ENCODE measurements at regions not wholly inside any gene's neighbourhood (a gene's known extent, or its start where the extent isn't known, plus 50 kb on each side); places are given as distances from the start of the nearest gene placed in this dataset.

DNA sequence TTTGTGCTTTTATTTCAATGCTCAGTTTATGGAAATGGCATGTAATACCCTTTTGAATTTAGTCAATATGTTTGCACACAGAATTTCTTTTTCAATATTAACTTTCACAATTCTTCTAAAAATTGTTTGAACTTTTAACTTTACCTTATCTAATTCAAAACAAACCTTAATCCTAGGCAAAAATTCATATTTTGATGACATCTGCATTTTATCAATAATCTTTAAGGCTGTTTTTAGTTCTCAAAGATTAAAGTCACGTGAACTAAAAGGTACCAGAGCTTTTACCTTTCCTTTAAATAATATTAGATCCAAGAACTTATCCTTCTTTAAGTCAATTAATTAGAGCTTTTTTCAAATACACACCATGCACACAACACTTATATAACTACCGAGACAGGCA is 218.9 kb upstream of the NCAM2 start:
- no peak overlapping the region for H3K18ac ChIP-seq (ENCODE audit: low read length)
- no peak overlapping the region for H3K14ac ChIP-seq (ENCODE audit: low read length)
- no peak overlapping the region for H2BK5ac ChIP-seq (ENCODE audit: low read depth, low read length, poor library complexity)
- H3K23ac ChIP-seq (ENCODE audit: low read length) = no peak overlapping the region
- H3K4me1 ChIP-seq (ENCODE audit: control insufficient read depth in 1 of 2, insufficient read depth in 2 of 2, low read length in 2 of 2) = no peaks in the 10 kb centered on the region
- no peak overlapping the region for H3K9ac ChIP-seq (ENCODE audit: low read length)
- H3K79me1 ChIP-seq (ENCODE audit: low read length) = no peaks in the 10 kb centered on the region
- no peak overlapping the region for H2AK5ac ChIP-seq (ENCODE audit: low read length)
- H3K79me2 ChIP-seq (ENCODE audit: control insufficient read depth, insufficient read depth, low read length, poor library complexity) = no peaks in the 10 kb centered on the region
- DNase-seq = no peak
- WGBS (ENCODE audit: extremely low coverage, insufficient coverage, insufficient read length) = no CpG with 5 or more reads among the region's 2 CpGs
- no peak overlapping the region for H2BK12ac ChIP-seq (ENCODE audit: low read length)
- peaks cover 6% of the 10 kb centered on the region for H3K9me3 ChIP-seq (ENCODE audit: insufficient read depth, low read depth, low read length)
- peaks cover 0 to 2% of the 10 kb centered on the region in 2 experiments for H3K36me3 ChIP-seq (ENCODE audit: control insufficient read depth in 1 of 2, insufficient read depth in 2 of 2, low read length in 2 of 2)
- H3K4me3 ChIP-seq (ENCODE audit: low read depth, low read length) = no peak overlapping the region
- H2BK120ac ChIP-seq (ENCODE audit: insufficient read depth, low read length, poor library complexity) = no peak overlapping the region
- H3K27ac ChIP-seq (ENCODE audit: low read depth, low read length) = no peak overlapping the region
- H3K4ac ChIP-seq (ENCODE audit: low read depth, low read length) = no peak overlapping the region
- no peak overlapping the region for H4K8ac ChIP-seq (ENCODE audit: low read depth, low read length)
- H3K27me3 ChIP-seq (ENCODE audit: insufficient read depth, low read length) = no peaks in the 10 kb centered on the region
- no peak overlapping the region for H3K4me2 ChIP-seq (ENCODE audit: low read length)
- no peak overlapping the region for H4K91ac ChIP-seq (ENCODE audit: low read depth, low read length)
- no peak overlapping the region for H4K12ac ChIP-seq (ENCODE audit: low read depth, low read length)
- no peak overlapping the region for H2AFZ ChIP-seq (ENCODE audit: insufficient read depth, low read length, poor library complexity)

DNA sequence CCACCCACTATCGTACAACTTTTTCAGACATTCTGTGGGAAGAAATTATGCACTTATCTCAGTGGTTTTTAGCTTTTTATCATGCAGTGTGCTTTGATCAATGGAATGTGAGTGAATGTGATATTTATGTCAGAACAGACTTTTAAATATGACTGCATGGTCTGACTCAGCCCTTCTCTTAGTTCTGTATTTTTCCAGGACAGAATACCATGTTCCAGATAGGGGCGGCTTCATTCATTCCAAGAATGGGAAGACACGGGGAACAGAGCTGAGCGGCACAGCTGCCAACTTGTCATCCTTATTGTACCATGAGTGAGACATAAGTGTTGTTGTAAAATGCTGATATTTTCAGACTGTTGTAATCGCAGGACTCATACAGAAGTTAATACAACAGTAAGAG is 214.6 kb upstream of the NCAM2 start:
- H2AFZ ChIP-seq (ENCODE audit: insufficient read depth, low read length, poor library complexity) = no peak overlapping the region
- no peak overlapping the region for H2BK120ac ChIP-seq (ENCODE audit: insufficient read depth, low read length, poor library complexity)
- no peak overlapping the region for H3K4me2 ChIP-seq (ENCODE audit: low read length)
- no peak overlapping the region for H3K9ac ChIP-seq (ENCODE audit: low read length)
- no peak overlapping the region for H4K91ac ChIP-seq (ENCODE audit: low read depth, low read length)
- no peak overlapping the region for H3K4ac ChIP-seq (ENCODE audit: low read depth, low read length)
- no peaks in the 10 kb centered on the region for H3K4me1 ChIP-seq (ENCODE audit: control insufficient read depth in 1 of 2, insufficient read depth in 2 of 2, low read length in 2 of 2)
- H3K18ac ChIP-seq (ENCODE audit: low read length) = no peak overlapping the region
- H3K27me3 ChIP-seq (ENCODE audit: insufficient read depth, low read length) = no peaks in the 10 kb centered on the region
- no peaks in the 10 kb centered on the region for H3K79me1 ChIP-seq (ENCODE audit: low read length)
- no peak overlapping the region for H3K27ac ChIP-seq (ENCODE audit: low read depth, low read length)
- WGBS (ENCODE audit: extremely low coverage, insufficient coverage, insufficient read length) = no CpG with 5 or more reads among the region's 5 CpGs
- no peak overlapping the region for H4K12ac ChIP-seq (ENCODE audit: low read depth, low read length)
- DNase-seq = no peak
- no peak overlapping the region for H3K23ac ChIP-seq (ENCODE audit: low read length)
- H4K8ac ChIP-seq (ENCODE audit: low read depth, low read length) = no peak overlapping the region
- H3K4me3 ChIP-seq (ENCODE audit: low read depth, low read length) = no peak overlapping the region
- H3K79me2 ChIP-seq (ENCODE audit: control insufficient read depth, insufficient read depth, low read length, poor library complexity) = no peaks in the 10 kb centered on the region
- H2BK12ac ChIP-seq (ENCODE audit: low read length) = no peak overlapping the region
- H3K14ac ChIP-seq (ENCODE audit: low read length) = no peak overlapping the region
- H3K9me3 ChIP-seq (ENCODE audit: insufficient read depth, low read depth, low read length) = peaks cover 6% of the 10 kb centered on the region
- H2BK5ac ChIP-seq (ENCODE audit: low read depth, low read length, poor library complexity) = no peak overlapping the region
- no peak overlapping the region for H2AK5ac ChIP-seq (ENCODE audit: low read length)
- peaks cover 0 to 2% of the 10 kb centered on the region in 2 experiments for H3K36me3 ChIP-seq (ENCODE audit: control insufficient read depth in 1 of 2, insufficient read depth in 2 of 2, low read length in 2 of 2)

DNA sequence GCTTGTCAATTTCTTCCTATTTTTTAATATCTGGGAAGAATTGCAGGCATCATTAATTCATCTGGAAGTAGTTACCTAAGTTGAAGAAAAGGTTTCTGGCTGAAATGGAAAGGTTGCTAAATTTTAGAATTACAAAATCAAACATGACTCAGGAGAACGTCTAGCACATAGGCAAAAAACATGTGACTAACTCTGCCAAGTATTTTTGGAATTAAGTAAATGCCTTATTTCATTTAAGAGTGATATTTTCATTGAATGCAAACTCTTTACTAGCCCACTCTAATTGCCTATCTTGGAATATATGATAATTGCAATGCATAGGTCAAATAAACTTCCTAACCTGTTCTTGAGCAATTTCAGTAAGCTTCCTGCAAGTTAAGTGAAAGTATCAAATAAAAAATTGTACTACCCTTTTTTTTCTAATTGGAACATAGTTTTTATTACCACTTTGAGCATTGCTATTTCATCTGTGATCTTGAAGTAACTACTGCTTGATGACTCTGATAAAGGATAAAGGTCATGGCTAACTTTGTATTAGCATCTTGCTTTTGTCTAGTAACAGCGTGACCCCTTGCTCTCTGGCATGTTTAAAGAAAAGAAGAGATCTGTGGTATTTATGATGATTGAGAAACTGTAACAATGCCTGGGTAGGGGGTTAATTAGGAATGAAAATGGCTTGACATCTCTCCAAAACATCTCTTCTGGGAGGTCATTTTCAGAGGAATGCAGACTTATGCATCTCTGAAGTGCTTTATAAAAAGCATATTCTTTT is 208.3 kb upstream of the NCAM2 start:
- H3K4me2 ChIP-seq (ENCODE audit: low read length) = no peak overlapping the region
- no peak overlapping the region for H3K4ac ChIP-seq (ENCODE audit: low read depth, low read length)
- no peak overlapping the region for H4K12ac ChIP-seq (ENCODE audit: low read depth, low read length)
- H3K9me3 ChIP-seq (ENCODE audit: insufficient read depth, low read depth, low read length) = no peaks in the 10 kb centered on the region
- H3K4me1 ChIP-seq (ENCODE audit: control insufficient read depth in 1 of 2, insufficient read depth in 2 of 2, low read length in 2 of 2) = no peaks in the 10 kb centered on the region
- no peak overlapping the region for H2AK5ac ChIP-seq (ENCODE audit: low read length)
- H3K18ac ChIP-seq (ENCODE audit: low read length) = no peak overlapping the region
- H3K23ac ChIP-seq (ENCODE audit: low read length) = no peak overlapping the region
- H4K91ac ChIP-seq (ENCODE audit: low read depth, low read length) = no peak overlapping the region
- H3K79me2 ChIP-seq (ENCODE audit: control insufficient read depth, insufficient read depth, low read length, poor library complexity) = no peaks in the 10 kb centered on the region
- no peak overlapping the region for H3K27ac ChIP-seq (ENCODE audit: low read depth, low read length)
- H4K8ac ChIP-seq (ENCODE audit: low read depth, low read length) = no peak overlapping the region
- no CpG with 5 or more reads among the region's 2 CpGs for WGBS (ENCODE audit: extremely low coverage, insufficient coverage, insufficient read length)
- H2BK5ac ChIP-seq (ENCODE audit: low read depth, low read length, poor library complexity) = no peak overlapping the region
- H3K79me1 ChIP-seq (ENCODE audit: low read length) = no peaks in the 10 kb centered on the region
- no peak overlapping the region for H2BK120ac ChIP-seq (ENCODE audit: insufficient read depth, low read length, poor library complexity)
- no peak overlapping the region for H3K4me3 ChIP-seq (ENCODE audit: low read depth, low read length)
- no peaks in the 10 kb centered on the region for H3K27me3 ChIP-seq (ENCODE audit: insufficient read depth, low read length)
- no peak for DNase-seq
- H2BK12ac ChIP-seq (ENCODE audit: low read length) = no peak overlapping the region
- no peaks in the 10 kb centered on the region for H3K36me3 ChIP-seq (ENCODE audit: control insufficient read depth in 1 of 2, insufficient read depth in 2 of 2, low read length in 2 of 2)
- no peak overlapping the region for H3K14ac ChIP-seq (ENCODE audit: low read length)
- H3K9ac ChIP-seq (ENCODE audit: low read length) = no peak overlapping the region
- H2AFZ ChIP-seq (ENCODE audit: insufficient read depth, low read length, poor library complexity) = no peak overlapping the region

DNA sequence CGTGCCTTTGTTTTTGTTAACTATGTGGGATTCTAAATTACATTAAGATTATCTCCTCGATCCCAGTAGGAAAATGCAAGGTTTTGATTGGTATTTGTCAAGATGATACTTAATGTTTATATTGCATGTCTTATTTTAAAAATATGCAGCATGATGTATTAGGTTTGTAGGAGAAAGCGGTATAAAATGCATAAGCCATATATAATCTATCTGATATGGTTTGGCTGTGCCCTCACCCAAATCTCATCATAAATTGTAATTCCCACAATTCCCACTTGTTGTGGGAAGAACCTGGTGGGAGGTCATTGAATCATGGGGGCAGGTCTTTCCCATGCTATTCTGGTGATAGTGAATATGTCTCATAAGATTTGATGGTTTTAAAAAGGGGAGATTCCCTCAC is 198.1 kb upstream of the NCAM2 start:
- Histone ChIP-seq H3K9me3 (ENCODE audit: insufficient read depth, low read depth, low read length) (no peaks in the 10 kb centered on the region), H2AFZ (ENCODE audit: insufficient read depth, low read length, poor library complexity) (no peak overlapping the region), H3K79me2 (ENCODE audit: control insufficient read depth, insufficient read depth, low read length, poor library complexity) (no peaks in the 10 kb centered on the region), H2BK5ac (ENCODE audit: low read depth, low read length, poor library complexity) (no peak overlapping the region), H4K91ac (ENCODE audit: low read depth, low read length) (no peak overlapping the region), H3K27me3 (ENCODE audit: insufficient read depth, low read length) (no peaks in the 10 kb centered on the region), H4K12ac (ENCODE audit: low read depth, low read length) (no peak overlapping the region), H2BK120ac (ENCODE audit: insufficient read depth, low read length, poor library complexity) (no peak overlapping the region), H3K14ac (ENCODE audit: low read length) (no peak overlapping the region), H3K23ac (ENCODE audit: low read length) (no peak overlapping the region), H4K8ac (ENCODE audit: low read depth, low read length) (no peak overlapping the region), H3K4ac (ENCODE audit: low read depth, low read length) (no peak overlapping the region), H2BK12ac (ENCODE audit: low read length) (no peak overlapping the region), H3K18ac (ENCODE audit: low read length) (no peak overlapping the region), H3K79me1 (ENCODE audit: low read length) (no peaks in the 10 kb centered on the region), H2AK5ac (ENCODE audit: low read length) (no peak overlapping the region), H3K36me3 (ENCODE audit: control insufficient read depth in 1 of 2, insufficient read depth in 2 of 2, low read length in 2 of 2) (no peaks in the 10 kb centered on the region), H3K4me1 (ENCODE audit: control insufficient read depth in 1 of 2, insufficient read depth in 2 of 2, low read length in 2 of 2) (no peaks in the 10 kb centered on the region), H3K4me3 (ENCODE audit: low read depth, low read length) (no peak overlapping the region), H3K27ac (ENCODE audit: low read depth, low read length) (no peak overlapping the region), H3K9ac (ENCODE audit: low read length) (no peak overlapping the region), H3K4me2 (ENCODE audit: low read length) (no peak overlapping the region)
- no peak for DNase-seq
- WGBS (ENCODE audit: extremely low coverage, insufficient coverage, insufficient read length) = no CpG with 5 or more reads among the region's 3 CpGs
